Neutrophil (primary cell): ENCODE measurements at regions not wholly inside any gene's neighbourhood (a gene's known extent, or its start where the extent isn't known, plus 50 kb on each side); places are given as distances from the start of the nearest gene placed in this dataset.

ENCODE experiments used
- H3K27ac ChIP-seq: fragments of 200-600 bp; sonication (generic); 2 replicates; pipeline ENCODE4 v1.5.1; 2016; ENCODE audit warnings: mild to moderate bottlenecking, moderate library complexity
- H3K27me3 ChIP-seq: fragments of 200-600 bp; sonication (generic); 2 replicates; pipeline ENCODE4 v1.6.0; 2016; ENCODE audit warnings: mild to moderate bottlenecking
- H3K36me3 ChIP-seq: fragments of 200-600 bp; sonication (generic); 2 replicates; pipeline ENCODE4 v1.5.1; 2017
- H3K4me1 ChIP-seq, 2 experiments: fragments of 200-600 bp in 1 of 2; sonication (generic) in 1 of 2; 1 replicate in 1 of 2; 2 replicates in 1 of 2; pipeline versions ENCODE4 v1.5.1 to v1.6.1; 2013 to 2016; ENCODE audit warnings: low read depth in 1 of 2, low read length in 1 of 2, mild to moderate bottlenecking in 1 of 2, moderate library complexity in 1 of 2; ENCODE audit not compliant: control insufficient read depth in 1 of 2, insufficient read depth in 1 of 2
- H3K4me3 ChIP-seq, 2 experiments: fragments of 200-600 bp in 1 of 2; sonication (generic) in 1 of 2; 1 replicate in 1 of 2; 2 replicates in 1 of 2; pipeline ENCODE4 v1.5.1; 2013 to 2016; ENCODE audit warnings: low read depth in 1 of 2, low read length in 1 of 2, mild to moderate bottlenecking in 1 of 2, moderate library complexity in 1 of 2
- H3K9me3 ChIP-seq: fragments of 200-600 bp; sonication (generic); 2 replicates; pipeline ENCODE4 v1.5.1; 2016
- CTCF ChIP-seq: fragments of 200-600 bp; sonication (generic); IDR thresholded peaks from 2 replicates; pipeline ENCODE4 v1.5.1; 2016; ENCODE audit warnings: antibody characterized with exemption

- Histone ChIP-seq H3K4me1 (no peaks in the 10 kb centered on the region), H3K4me3 (no peak overlapping the region), H3K27ac (no peak overlapping the region), H3K36me3 (no peaks in the 10 kb centered on the region), H3K9me3 (no peaks in the 10 kb centered on the region), H3K27me3 (no peaks in the 10 kb centered on the region)
- TF ChIP-seq CTCF = no peak
Observed at GRCh38 chr2:220930271-220931076, 641.6 kb downstream of the EPHA4 start.

GRCh38 chr2:220931491-220931890 is 640.6 kb downstream of the EPHA4 start:
- no peak for TF ChIP-seq CTCF
- no peaks in the 10 kb centered on the region for H3K27me3 ChIP-seq
- H3K9me3 ChIP-seq = no peaks in the 10 kb centered on the region
- H3K27ac ChIP-seq = no peak overlapping the region
- no peaks in the 10 kb centered on the region for H3K4me1 ChIP-seq
- no peaks in the 10 kb centered on the region for H3K36me3 ChIP-seq
- H3K4me3 ChIP-seq = no peak overlapping the region

GRCh38 chr2:220932041-220932440 is 640.1 kb downstream of the EPHA4 start:
- H3K4me1 ChIP-seq = no peaks in the 10 kb centered on the region
- H3K27ac ChIP-seq = no peak overlapping the region
- H3K27me3 ChIP-seq = no peaks in the 10 kb centered on the region
- no peaks in the 10 kb centered on the region for H3K9me3 ChIP-seq
- no peak overlapping the region for H3K4me3 ChIP-seq
- no peak for TF ChIP-seq CTCF
- no peaks in the 10 kb centered on the region for H3K36me3 ChIP-seq

- H3K4me3 ChIP-seq = no peak overlapping the region
- H3K27me3 ChIP-seq = no peaks in the 10 kb centered on the region
- no peaks in the 10 kb centered on the region for H3K36me3 ChIP-seq
- H3K27ac ChIP-seq = no peak overlapping the region
- H3K9me3 ChIP-seq = no peaks in the 10 kb centered on the region
- no peaks in the 10 kb centered on the region for H3K4me1 ChIP-seq
- TF ChIP-seq CTCF = no peak
Observed at GRCh38 chr2:220935789-220936321, 636.2 kb downstream of the EPHA4 start.

GRCh38 chr2:220936641-220937197 is 635.4 kb downstream of the EPHA4 start:
- Histone ChIP-seq H3K27ac (no peak overlapping the region), H3K9me3 (no peaks in the 10 kb centered on the region), H3K27me3 (no peaks in the 10 kb centered on the region), H3K4me1 (no peaks in the 10 kb centered on the region), H3K36me3 (no peaks in the 10 kb centered on the region), H3K4me3 (no peak overlapping the region)
- no peak for TF ChIP-seq CTCF
